ENCODE measurements at regions not wholly inside any gene's neighbourhood (a gene's known extent, or its start where the extent isn't known, plus 50 kb on each side); places are given as distances from the start of the nearest gene placed in this dataset.

DNA sequence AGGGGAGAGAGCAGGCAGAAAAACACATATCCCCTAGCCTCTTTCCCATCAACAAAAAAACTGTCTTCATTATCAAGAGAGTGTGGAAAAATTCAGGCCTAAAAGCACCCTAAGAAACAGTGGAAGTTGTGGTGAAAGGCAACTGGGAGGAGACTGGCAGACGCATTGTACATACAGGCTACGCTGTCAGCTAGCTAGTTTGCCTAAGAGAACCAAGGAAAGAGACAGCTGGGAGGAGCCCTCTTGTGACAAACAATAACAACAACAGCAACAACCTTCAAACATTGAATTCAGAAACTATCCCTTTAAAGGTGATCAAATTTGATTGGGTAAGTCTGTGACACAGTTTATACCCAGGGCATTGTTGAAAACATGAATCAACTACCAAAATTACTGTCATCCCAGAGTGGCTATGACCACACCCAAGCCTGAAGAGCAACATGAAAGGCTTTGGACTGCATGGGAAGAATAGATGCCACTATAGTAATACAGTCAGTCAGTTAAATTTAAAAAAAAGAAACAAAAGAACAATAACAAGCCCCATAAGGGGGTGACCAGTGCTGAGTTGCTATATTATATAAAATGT is 88.9 kb upstream of the CRIM1 start:
- peak in 1 of 2 donors; percentile 27 for ATAC-seq
- peaks cover 16% of the 10 kb centered on the region for H3K9me3 Mint-ChIP-seq
- H3K4me1 Mint-ChIP-seq (ENCODE audit: low read depth) = peaks cover 10% of the 10 kb centered on the region
- no peak overlapping the region for H3K4me3 Mint-ChIP-seq
- no peaks in the 10 kb centered on the region for H3K36me3 Mint-ChIP-seq (ENCODE audit: insufficient read depth)
- peaks cover 1% of the 10 kb centered on the region for H3K27me3 Mint-ChIP-seq (ENCODE audit: low read depth)
- no peak for DNase-seq

DNA sequence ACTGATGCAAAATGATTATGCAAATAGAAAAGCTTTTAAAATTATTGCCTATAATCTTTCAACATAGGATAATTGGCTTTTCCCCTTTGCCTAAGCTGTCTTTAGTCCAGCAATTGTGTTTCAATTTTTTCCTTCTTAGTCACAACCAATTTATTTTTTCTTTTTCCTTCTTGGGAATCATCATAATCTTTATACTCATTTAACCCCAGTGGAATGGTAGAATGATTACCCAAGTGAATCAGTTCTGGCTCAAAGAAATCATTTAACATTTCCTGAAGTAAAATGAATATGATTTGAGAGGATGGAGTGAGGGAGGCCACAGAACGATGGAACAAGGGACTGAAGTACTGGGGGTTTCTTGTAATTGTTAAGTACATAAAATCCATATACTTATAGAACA is 93.0 kb upstream of the CRIM1 start:
- Mint-ChIP-seq H3K4me1 (ENCODE audit: low read depth) (peaks cover 3% of the 10 kb centered on the region), H3K36me3 (ENCODE audit: insufficient read depth) (no peaks in the 10 kb centered on the region), H3K9me3 (peaks cover 16% of the 10 kb centered on the region), H3K27me3 (ENCODE audit: low read depth) (no peaks in the 10 kb centered on the region), H3K4me3 (no peak overlapping the region)
- DNase-seq = no peak
- no peak for ATAC-seq

DNA sequence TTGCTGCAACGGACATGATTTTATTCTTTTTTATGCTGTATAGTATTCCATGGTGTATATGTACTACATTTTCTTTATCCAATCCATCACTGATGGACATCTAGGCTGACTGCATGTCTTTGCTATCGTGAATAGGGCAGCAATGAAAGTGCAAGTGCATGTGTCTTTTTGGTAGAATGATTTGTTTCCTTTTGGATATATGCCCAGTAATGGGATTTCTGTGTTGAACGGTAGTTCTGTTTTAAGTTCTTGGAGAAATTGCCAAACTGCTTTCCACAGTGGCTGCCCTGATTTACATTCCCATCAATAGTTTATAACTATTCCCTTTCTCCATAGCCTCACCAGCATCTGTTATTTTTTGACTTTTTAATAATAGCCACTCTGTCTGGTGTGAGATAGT is 99.7 kb upstream of the CRIM1 start:
- H3K4me1 Mint-ChIP-seq (ENCODE audit: low read depth) = no peaks in the 10 kb centered on the region

DNA sequence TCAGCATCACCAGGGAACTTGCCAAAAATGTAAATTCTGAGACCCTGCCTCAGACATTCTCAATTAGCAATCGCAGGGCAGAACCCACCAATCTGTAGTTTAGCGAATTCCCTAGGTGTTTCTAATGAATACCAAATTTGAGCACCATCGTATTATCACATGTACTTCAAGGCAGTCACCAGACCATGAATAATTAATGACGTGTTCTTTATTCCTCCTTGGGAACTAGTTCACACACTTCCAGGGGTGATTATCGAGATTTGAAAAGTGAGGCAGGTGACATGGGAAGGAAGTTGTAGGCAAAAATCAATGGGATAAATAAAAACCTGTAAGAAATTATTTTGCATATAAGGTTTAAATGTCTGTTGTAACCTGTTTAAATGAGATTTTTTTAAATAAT is 102.5 kb upstream of the CRIM1 start:
- ATAC-seq (no peak), DNase-seq (no peak)
- Mint-ChIP-seq H3K27me3 (ENCODE audit: low read depth) (peaks cover 2% of the 10 kb centered on the region), H3K4me1 (ENCODE audit: low read depth) (peaks cover 6% of the 10 kb centered on the region), H3K36me3 (ENCODE audit: insufficient read depth) (no peaks in the 10 kb centered on the region), H3K4me3 (no peak overlapping the region), H3K9me3 (no peaks in the 10 kb centered on the region)

More for the DNA sequence above, 99.7 kb upstream of the CRIM1 start:
- no peak for DNase-seq
- Mint-ChIP-seq H3K36me3 (ENCODE audit: insufficient read depth) (no peaks in the 10 kb centered on the region), H3K9me3 (no peaks in the 10 kb centered on the region), H3K4me3 (no peak overlapping the region), H3K27me3 (ENCODE audit: low read depth) (peaks cover 2% of the 10 kb centered on the region)
- no peak for ATAC-seq

DNA sequence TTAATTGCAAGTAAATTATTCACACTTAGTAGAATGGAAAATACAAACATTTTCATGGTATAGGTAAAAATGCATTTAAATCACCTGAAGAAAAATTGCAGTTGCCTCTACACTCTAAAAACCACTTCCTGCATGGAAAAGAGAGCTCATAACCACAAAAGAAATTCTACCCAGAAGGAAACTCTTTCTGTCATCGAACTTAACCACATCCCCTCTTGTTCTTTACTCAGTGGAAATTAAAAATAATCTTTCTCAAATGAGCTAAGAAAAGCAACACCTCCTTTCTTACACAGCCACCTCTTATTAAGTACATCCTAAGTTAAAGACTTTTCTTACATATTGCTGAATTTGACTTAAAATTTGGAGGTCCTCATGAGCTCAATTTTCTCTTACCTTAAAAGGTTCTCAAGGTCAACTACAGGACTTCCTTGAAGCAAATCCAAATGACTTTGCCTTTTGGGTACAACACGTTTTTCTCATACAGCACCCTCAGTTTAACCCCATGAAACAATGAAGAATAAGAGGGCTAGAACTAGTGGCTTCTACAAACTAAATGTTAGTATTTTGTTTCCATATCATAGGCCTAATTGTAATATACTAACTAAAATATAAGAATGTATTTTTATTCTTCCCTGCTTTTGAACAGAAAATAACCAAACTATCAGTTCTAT is 109.1 kb upstream of the CRIM1 start:
- DNase-seq (no peak), ATAC-seq (peak; percentile 85 to 89)
- Mint-ChIP-seq H3K9me3 (no peaks in the 10 kb centered on the region), H3K27me3 (ENCODE audit: low read depth) (no peaks in the 10 kb centered on the region), H3K4me1 (ENCODE audit: low read depth) (peaks cover 65% of the 10 kb centered on the region), H3K36me3 (ENCODE audit: insufficient read depth) (no peaks in the 10 kb centered on the region), H3K4me3 (peak overlapping the region; percentile 65)

GRCh38 chr2:36245651-36246050 is 109.9 kb upstream of the CRIM1 start:
- ATAC-seq (no peak), DNase-seq (no peak)
- Mint-ChIP-seq H3K27me3 (ENCODE audit: low read depth) (no peaks in the 10 kb centered on the region), H3K4me3 (peak overlapping the region; percentile 24), H3K9me3 (no peaks in the 10 kb centered on the region), H3K4me1 (ENCODE audit: low read depth) (peaks cover 73% of the 10 kb centered on the region), H3K36me3 (ENCODE audit: insufficient read depth) (no peaks in the 10 kb centered on the region)

DNA sequence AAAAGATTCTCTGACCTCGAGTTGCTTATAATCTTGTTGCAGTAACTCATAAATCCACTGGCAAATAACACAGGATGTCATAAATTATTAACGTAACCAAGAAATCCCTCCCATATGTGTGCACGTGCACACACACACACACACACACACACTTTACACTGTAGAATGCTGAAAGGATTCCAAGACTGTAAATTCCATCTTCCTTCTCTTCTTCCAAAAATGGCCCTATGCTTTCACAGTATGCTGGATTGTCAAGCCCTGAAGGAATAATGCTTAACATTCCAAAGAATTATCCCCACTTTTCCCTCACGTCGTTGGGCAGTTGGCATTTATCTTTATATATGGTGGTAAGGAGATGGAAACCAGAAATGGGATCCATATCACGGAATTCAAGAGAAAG is 117.5 kb upstream of the CRIM1 start:
- Mint-ChIP-seq H3K4me3 (no peak overlapping the region), H3K4me1 (ENCODE audit: low read depth) (peaks cover 56% of the 10 kb centered on the region), H3K27me3 (ENCODE audit: low read depth) (no peaks in the 10 kb centered on the region), H3K36me3 (ENCODE audit: insufficient read depth) (no peaks in the 10 kb centered on the region), H3K9me3 (peaks cover 4% of the 10 kb centered on the region)
- ATAC-seq (no peak), DNase-seq (no peak)

DNA sequence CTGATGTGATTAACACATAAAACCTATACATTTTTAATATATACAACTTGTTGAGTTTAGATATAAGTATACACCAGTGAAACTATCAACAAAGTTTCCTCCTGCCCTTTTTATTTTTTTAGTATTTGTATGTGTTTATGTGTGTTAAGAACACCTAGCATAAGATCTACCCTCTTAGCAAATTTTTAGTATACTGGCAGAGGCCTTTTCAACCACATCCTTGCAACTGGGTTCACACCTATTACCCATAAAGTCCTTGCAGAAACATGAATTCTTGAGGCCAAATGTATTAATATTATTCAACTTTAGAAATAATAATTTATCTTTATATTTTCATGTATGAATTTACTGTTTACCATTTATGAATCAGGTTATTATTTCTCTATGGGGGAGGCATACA is 119.7 kb upstream of the CRIM1 start:
- Mint-ChIP-seq H3K9me3 (peaks cover 4% of the 10 kb centered on the region), H3K4me1 (ENCODE audit: low read depth) (peaks cover 34% of the 10 kb centered on the region), H3K27me3 (ENCODE audit: low read depth) (no peaks in the 10 kb centered on the region), H3K36me3 (ENCODE audit: insufficient read depth) (no peaks in the 10 kb centered on the region), H3K4me3 (no peak overlapping the region)
- ATAC-seq (no peak), DNase-seq (no peak)

DNA sequence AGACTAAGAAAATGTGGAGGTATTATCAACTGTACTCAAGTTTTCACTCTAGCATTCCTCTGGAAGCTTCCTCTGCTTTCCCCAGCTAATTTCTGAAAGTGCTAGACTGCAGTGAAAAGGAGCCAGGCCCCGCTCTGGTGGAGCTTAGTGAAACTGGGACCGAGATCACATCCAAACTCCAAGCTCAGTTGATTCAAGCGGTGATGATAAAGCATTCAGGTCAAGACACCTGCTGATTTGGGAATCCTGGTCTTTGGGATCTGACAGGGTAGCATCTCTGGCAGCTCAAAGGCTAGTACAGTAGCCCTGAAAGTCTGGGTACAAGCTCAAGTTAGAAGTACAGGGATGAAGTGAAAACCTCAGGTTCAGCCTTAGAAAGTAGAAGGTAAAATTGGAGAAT is 120.2 kb upstream of the CRIM1 start:
- Mint-ChIP-seq H3K27me3 (ENCODE audit: low read depth) (no peaks in the 10 kb centered on the region), H3K4me1 (ENCODE audit: low read depth) (peaks cover 31% of the 10 kb centered on the region), H3K4me3 (no peak overlapping the region), H3K36me3 (ENCODE audit: insufficient read depth) (no peaks in the 10 kb centered on the region), H3K9me3 (peaks cover 4% of the 10 kb centered on the region)
- ATAC-seq (no peak), DNase-seq (no peak)

- ATAC-seq = no peak
- no peak for DNase-seq
- no peaks in the 10 kb centered on the region for H3K4me1 Mint-ChIP-seq (ENCODE audit: low read depth)
- H3K27me3 Mint-ChIP-seq (ENCODE audit: low read depth) = no peaks in the 10 kb centered on the region
- H3K9me3 Mint-ChIP-seq = peaks cover under 1% of the 10 kb centered on the region
- no peak overlapping the region for H3K4me3 Mint-ChIP-seq
- no peaks in the 10 kb centered on the region for H3K36me3 Mint-ChIP-seq (ENCODE audit: insufficient read depth)
Measured at GRCh38 chr2:36223259-36223658, 132.3 kb upstream of the CRIM1 start.

DNA sequence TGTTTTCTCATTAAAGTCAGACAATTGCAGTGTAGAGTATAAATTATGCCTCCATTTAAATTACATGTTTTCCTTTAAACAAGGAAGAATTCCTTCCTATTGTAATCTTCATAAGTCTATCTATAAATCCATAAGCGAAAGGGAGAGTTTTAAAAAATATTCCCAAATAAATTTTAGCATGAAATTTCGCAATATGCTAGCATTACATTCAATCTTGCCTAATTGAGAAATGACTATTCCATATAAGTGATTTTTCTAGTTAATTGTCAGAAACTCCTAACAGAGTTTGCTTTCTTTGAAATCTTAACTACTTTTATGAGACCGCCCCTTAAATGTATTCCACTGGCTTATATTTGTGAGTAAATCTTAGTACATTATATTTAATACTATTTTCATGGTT is 133.1 kb upstream of the CRIM1 start:
- H3K36me3 Mint-ChIP-seq (ENCODE audit: insufficient read depth) = no peaks in the 10 kb centered on the region
- DNase-seq = no peak
- no peaks in the 10 kb centered on the region for H3K27me3 Mint-ChIP-seq (ENCODE audit: low read depth)
- no peaks in the 10 kb centered on the region for H3K4me1 Mint-ChIP-seq (ENCODE audit: low read depth)
- H3K9me3 Mint-ChIP-seq = peaks cover 3% of the 10 kb centered on the region
- no peak for ATAC-seq
- H3K4me3 Mint-ChIP-seq = no peak overlapping the region

DNA sequence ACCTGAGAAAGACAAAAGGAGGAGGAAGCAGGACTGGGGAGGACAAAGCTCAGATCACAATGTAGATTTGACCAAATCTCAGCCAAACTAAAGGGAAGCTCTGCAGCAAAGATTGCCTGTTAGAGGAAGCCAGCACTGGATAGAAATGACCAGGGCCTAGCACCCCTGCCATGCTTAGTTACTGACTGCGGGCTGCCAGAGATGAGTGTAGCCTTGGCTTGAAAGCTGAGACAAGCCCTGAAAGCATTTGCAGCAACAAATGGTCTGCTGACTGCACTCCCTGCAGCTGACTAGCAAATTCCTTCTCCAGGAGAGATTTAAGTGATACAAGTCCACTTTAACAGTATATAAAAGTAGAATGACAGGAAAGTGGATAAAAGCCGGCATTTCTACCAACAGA is 140.9 kb upstream of the CRIM1 start:
- Mint-ChIP-seq H3K27me3 (ENCODE audit: low read depth) (no peaks in the 10 kb centered on the region), H3K9me3 (peaks cover 7% of the 10 kb centered on the region), H3K4me3 (no peak overlapping the region), H3K36me3 (ENCODE audit: insufficient read depth) (no peaks in the 10 kb centered on the region), H3K4me1 (ENCODE audit: low read depth) (no peaks in the 10 kb centered on the region)
- ATAC-seq = no peak
- DNase-seq = no peak

- ATAC-seq (no peak), DNase-seq (no peak)
- Mint-ChIP-seq H3K9me3 (peaks cover 15% of the 10 kb centered on the region), H3K27me3 (ENCODE audit: low read depth) (peaks cover 2% of the 10 kb centered on the region), H3K4me3 (no peak overlapping the region), H3K4me1 (ENCODE audit: low read depth) (no peaks in the 10 kb centered on the region), H3K36me3 (ENCODE audit: insufficient read depth) (peaks cover 2% of the 10 kb centered on the region)
Measured at GRCh38 chr2:36203366-36203765, 152.2 kb upstream of the CRIM1 start.

GRCh38 chr2:36197181-36197971 is 158.2 kb upstream of the CRIM1 start:
- no peak for ATAC-seq
- H3K4me3 Mint-ChIP-seq = no peak overlapping the region

DNA sequence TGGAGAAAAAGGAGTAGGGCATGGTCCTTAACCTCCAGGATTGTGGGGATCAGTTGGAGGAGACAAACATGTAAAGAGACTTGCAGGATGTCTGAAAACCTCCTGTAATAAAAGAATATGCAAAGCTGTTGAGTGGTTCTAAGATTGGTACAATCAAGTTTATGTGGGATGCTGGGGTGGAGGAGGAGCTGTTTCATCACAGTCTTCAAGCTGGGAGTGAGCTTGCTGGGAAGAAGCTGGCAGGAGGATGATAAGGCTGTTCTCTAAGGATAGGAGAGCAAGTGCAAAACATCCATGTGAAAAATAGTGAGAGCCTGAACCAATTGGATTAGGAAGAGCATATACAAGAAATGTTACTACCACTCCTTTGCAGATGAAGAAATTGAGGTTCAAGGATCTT is 161.9 kb upstream of the CRIM1 start:
- no peaks in the 10 kb centered on the region for H3K36me3 Mint-ChIP-seq (ENCODE audit: insufficient read depth)
- no peaks in the 10 kb centered on the region for H3K27me3 Mint-ChIP-seq (ENCODE audit: low read depth)
- H3K4me1 Mint-ChIP-seq (ENCODE audit: low read depth) = no peaks in the 10 kb centered on the region
- H3K4me3 Mint-ChIP-seq = no peak overlapping the region
- no peaks in the 10 kb centered on the region for H3K9me3 Mint-ChIP-seq
- no peak for ATAC-seq
- no peak for DNase-seq

More at GRCh38 chr2:36197181-36197971, 158.2 kb upstream of the CRIM1 start:
- no peak for DNase-seq
- Mint-ChIP-seq H3K9me3 (peaks cover 15% of the 10 kb centered on the region), H3K27me3 (ENCODE audit: low read depth) (peaks cover 2% of the 10 kb centered on the region), H3K4me1 (ENCODE audit: low read depth) (no peaks in the 10 kb centered on the region), H3K36me3 (ENCODE audit: insufficient read depth) (peaks cover 2% of the 10 kb centered on the region)
